Spleen (tissue), 11 donors: ENCODE measurements at regions not wholly inside any gene's neighbourhood (a gene's known extent, or its start where the extent isn't known, plus 50 kb on each side); places are given as distances from the start of the nearest gene placed in this dataset.

ENCODE experiments used
- DNase-seq: peaks from one replicate; pipeline ENCODE4 v3.0.0-alpha.2; 2020
- H3K27ac ChIP-seq, 8 donors: fragments of 200-600 bp; sonication (generic) in 7 of 8; 1 replicate in 4 of 8; 2 replicates in 4 of 8; pipeline versions ENCODE4 v1.5.0 to v1.8.0; 2016 to 2021; ENCODE audit warnings: inconsistent platforms in 4 of 8, mild to moderate bottlenecking in 4 of 8, moderate library complexity in 1 of 8
- H3K27me3 ChIP-seq, 7 donors: fragments of 200-600 bp; sonication (generic) in 6 of 7; replicated peaks in 1 of 7; 1 replicate in 4 of 7; 2 replicates in 3 of 7; pipeline versions ENCODE4 v1.5.0 to v1.8.0; 2016 to 2021; ENCODE audit warnings: inconsistent platforms in 3 of 7, mild to moderate bottlenecking in 1 of 7
- H3K36me3 ChIP-seq, 6 donors: fragments of 200-600 bp; sonication (generic) in 5 of 6; 1 replicate in 4 of 6; 2 replicates in 2 of 6; pipeline versions ENCODE4 v1.5.0 to v1.8.0; 2016 to 2021; ENCODE audit warnings: inconsistent platforms in 2 of 6
- H3K4me1 ChIP-seq, 6 donors: fragments of 200-600 bp; sonication (generic) in 5 of 6; 1 replicate in 3 of 6; 2 replicates in 3 of 6; pipeline versions ENCODE4 v1.5.0 to v1.8.0; 2016 to 2021; ENCODE audit warnings: inconsistent platforms in 3 of 6
- H3K4me3 ChIP-seq, 8 donors: fragments of 200-600 bp; sonication (generic) in 7 of 8; 1 replicate in 4 of 8; 2 replicates in 4 of 8; pipeline versions ENCODE4 v1.5.0 to v1.8.0; 2016 to 2021; ENCODE audit warnings: inconsistent platforms in 4 of 8, mild to moderate bottlenecking in 4 of 8, moderate library complexity in 2 of 8
- H3K9me3 ChIP-seq, 8 donors: fragments of 200-600 bp; sonication (generic) in 7 of 8; 1 replicate in 4 of 8; 2 replicates in 4 of 8; pipeline versions ENCODE4 v1.5.0 to v1.8.0; 2016 to 2021; ENCODE audit warnings: inconsistent platforms in 4 of 8
- POLR2A ChIP-seq, 3 donors: fragments of 450-650 bp; IDR thresholded peaks; one replicate each; pipeline ENCODE4 v1.5.1; 2017; ENCODE audit warnings: antibody characterized with exemption in 3 of 3, mild to moderate bottlenecking in 1 of 3
- POLR2AphosphoS5 ChIP-seq, 3 donors: sonication (generic); formaldehyde crosslinking; IDR thresholded peaks; one replicate each; pipeline ENCODE4 v1.5.1; 2017; ENCODE audit warnings: antibody characterized with exemption in 3 of 3
- WGBS, 5 donors: extraction: QIAGEN DNeasy Blood & Tissue Kit in 3 of 5; methylation state at CpG; one replicate each; pipeline versions ENCODE4 v1.1.5 to v1.1.7; 2013 to 2018; 5-methylcytosine and 5-hydroxymethylcytosine counted together
- intact Hi-C: fragments of 100-400 bp; cut with DNase I; formaldehyde crosslinking; loops from one replicate; pipeline ENCODE4 v1.15.0; 2023; ENCODE audit warnings: low total_unique reads
- TF ChIP-seq, protein P1 (sequence below), 11 experiments: fragments of 200-600 bp in 7 of 11; fragments of 450-650 bp in 4 of 11; sonication (generic) in 4 of 11; IDR thresholded peaks in 8 of 11; conservative IDR thresholded peaks in 3 of 11; 1 replicate in 7 of 11; 2 replicates in 4 of 11; pipeline versions ENCODE4 v1.4.0 to v1.8.0; 2016 to 2021; ENCODE audit warnings: antibody characterized with exemption in 11 of 11, inconsistent platforms in 4 of 11, mild to moderate bottlenecking in 1 of 11
- donor health status: healthy with polysubstance abuse.
- donor health status: DM: no; HTN: no; CAD: no; lungs with moderate emphysema.
- donor health status: DM: no; HTN: no; CAD: no.
- donor health status: Bipolar disorder and iron deficiency.
- donor health status: healthy.
- donor health status: DM: no; HTN: no; CAD: no.
- donor health status: DM: yes; HTN: yes; CAD: no.

DNA sequence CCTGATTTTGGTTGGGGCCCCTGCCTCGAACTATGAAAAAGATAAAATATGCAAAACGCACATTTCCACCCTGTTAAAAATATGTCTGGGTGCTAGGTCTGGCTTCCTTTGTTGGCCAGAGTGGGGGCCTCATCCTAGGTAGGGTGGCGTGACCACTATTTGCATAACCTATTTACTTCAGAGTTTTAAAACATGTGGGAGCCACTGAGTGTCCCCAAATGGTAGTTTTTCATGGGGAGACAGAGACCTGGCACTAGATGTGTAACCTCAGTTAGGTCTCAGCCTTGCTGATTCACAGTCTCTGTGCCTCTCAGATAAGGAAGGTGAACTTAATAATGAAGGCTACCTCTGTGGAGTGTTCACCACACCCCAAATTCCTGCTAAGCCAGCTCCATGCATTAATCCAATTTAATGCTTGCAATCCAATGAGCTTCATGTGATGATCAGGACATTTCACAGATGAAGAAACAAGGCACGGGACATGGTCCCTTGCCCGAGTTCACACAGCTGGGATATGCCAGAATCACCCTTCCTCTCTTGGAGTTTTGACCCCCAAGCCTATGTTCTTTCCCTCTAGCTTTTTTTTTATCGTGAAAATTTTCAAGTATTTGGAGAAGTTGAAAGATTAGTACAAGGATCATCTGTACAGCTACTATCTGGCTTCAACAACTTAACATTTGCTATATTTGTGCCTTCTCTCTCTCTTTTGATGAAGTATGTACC is 103.4 kb downstream of the IRF8 start:
- 73 to 80% (median 78%) methylated on average over 6 of the region's 6 CpGs for WGBS, 5 donors
- no peak for DNase-seq
- TF ChIP-seq, protein P1, sequence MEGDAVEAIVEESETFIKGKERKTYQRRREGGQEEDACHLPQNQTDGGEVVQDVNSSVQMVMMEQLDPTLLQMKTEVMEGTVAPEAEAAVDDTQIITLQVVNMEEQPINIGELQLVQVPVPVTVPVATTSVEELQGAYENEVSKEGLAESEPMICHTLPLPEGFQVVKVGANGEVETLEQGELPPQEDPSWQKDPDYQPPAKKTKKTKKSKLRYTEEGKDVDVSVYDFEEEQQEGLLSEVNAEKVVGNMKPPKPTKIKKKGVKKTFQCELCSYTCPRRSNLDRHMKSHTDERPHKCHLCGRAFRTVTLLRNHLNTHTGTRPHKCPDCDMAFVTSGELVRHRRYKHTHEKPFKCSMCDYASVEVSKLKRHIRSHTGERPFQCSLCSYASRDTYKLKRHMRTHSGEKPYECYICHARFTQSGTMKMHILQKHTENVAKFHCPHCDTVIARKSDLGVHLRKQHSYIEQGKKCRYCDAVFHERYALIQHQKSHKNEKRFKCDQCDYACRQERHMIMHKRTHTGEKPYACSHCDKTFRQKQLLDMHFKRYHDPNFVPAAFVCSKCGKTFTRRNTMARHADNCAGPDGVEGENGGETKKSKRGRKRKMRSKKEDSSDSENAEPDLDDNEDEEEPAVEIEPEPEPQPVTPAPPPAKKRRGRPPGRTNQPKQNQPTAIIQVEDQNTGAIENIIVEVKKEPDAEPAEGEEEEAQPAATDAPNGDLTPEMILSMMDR (IDR thresholded peaks at IDR 0.05 in 8 of 11, conservative IDR thresholded peaks at IDR 0.05 in 3 of 11), result no peak
- peak in 1 of 3 donors; percentile 11 for TF ChIP-seq POLR2AphosphoS5 (IDR thresholded peaks at IDR 0.05)

DNA sequence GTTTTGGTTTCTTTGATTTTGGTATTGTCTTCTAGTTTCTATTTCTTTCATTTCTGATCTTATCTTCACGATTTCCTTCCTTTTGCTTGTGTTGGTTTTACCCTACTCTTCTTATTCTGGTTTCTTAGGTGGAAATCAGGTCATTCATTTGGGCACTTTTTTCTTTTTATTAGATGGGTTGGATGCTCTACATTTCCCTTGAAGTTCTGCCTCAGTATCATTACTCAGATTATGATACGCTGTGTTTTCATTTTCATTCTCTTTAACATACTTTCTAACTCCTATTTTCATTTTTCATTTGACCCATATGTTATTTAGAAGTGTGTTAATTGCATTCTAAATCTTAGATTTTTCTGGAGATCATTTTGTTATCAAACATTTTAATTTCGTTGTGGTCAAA is 108.6 kb downstream of the IRF8 start:
- H3K27me3 ChIP-seq, result no peaks in the 10 kb centered on the region
- no peaks in the 10 kb centered on the region for H3K9me3 ChIP-seq
- no peak for DNase-seq
- H3K27ac ChIP-seq, result no peak overlapping the region
- no peak overlapping the region for H3K4me3 ChIP-seq
- intact Hi-C loops, result no loop called here
- H3K36me3 ChIP-seq, result no peaks in the 10 kb centered on the region
- WGBS, 5 donors, result 66 to 74% (median 70%) methylated on average over 3 of the region's 3 CpGs
- H3K4me1 ChIP-seq, result peaks cover 3 to 48% (median 19%) of the 10 kb centered on the region in 6 donors
- TF ChIP-seq POLR2A (IDR thresholded peaks at IDR 0.05) (no peak), POLR2AphosphoS5 (IDR thresholded peaks at IDR 0.05) (no peak)
- TF ChIP-seq, protein P1 (IDR thresholded peaks at IDR 0.05 in 8 of 11, conservative IDR thresholded peaks at IDR 0.05 in 3 of 11), result no peak

More for the DNA sequence above, 103.4 kb downstream of the IRF8 start:
- peaks cover 0 to 48% (median 13%) of the 10 kb centered on the region in 6 donors for H3K4me1 ChIP-seq
- H3K4me3 ChIP-seq, result no peak overlapping the region
- intact Hi-C loops, result no loop called here
- no peaks in the 10 kb centered on the region for H3K36me3 ChIP-seq
- no peaks in the 10 kb centered on the region for H3K9me3 ChIP-seq
- H3K27ac ChIP-seq, result peak overlapping the region in 4 of 8 donors; percentile 1 to 59 (median 20)
- H3K27me3 ChIP-seq, result no peaks in the 10 kb centered on the region

DNA sequence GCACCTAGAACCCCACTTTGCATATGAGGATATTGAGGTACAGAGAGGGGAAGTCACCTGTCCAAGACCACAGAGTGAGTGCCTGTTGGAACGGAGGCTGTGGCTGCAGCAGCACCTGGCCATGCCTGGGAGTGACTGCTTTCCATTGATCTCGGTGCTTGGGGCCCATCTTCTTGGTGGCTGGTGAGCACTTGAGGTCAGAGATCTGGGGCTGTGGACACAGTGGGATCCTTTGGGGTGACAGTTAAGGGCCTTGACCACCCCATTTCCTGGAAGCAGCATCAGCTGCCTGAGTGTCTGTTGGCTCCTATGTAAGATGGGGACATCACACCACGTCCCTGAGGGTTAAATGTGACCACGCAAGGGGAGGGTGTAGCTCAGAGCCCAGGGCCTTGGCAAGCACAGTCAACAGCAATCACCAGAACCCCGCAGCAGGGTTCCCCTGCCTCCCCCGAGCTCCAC is 111.7 kb downstream of the IRF8 start:
- peaks cover 3 to 46% (median 19%) of the 10 kb centered on the region in 6 donors for H3K4me1 ChIP-seq
- intact Hi-C loops, result no loop called here
- H3K36me3 ChIP-seq, result no peaks in the 10 kb centered on the region
- H3K9me3 ChIP-seq, result no peaks in the 10 kb centered on the region
- DNase-seq, result no peak
- no peaks in the 10 kb centered on the region for H3K27me3 ChIP-seq
- peak overlapping the region in 2 of 8 donors; percentile 3 to 5 for H3K27ac ChIP-seq
- WGBS, 5 donors, result 48 to 83% (median 58%) methylated on average over 6 of the region's 6 CpGs
- TF ChIP-seq POLR2AphosphoS5 (IDR thresholded peaks at IDR 0.05), result peak in 1 of 3 donors; percentile 55
- TF ChIP-seq, protein P1 (IDR thresholded peaks at IDR 0.05 in 8 of 11, conservative IDR thresholded peaks at IDR 0.05 in 3 of 11), result no peak
- no peak overlapping the region for H3K4me3 ChIP-seq

DNA sequence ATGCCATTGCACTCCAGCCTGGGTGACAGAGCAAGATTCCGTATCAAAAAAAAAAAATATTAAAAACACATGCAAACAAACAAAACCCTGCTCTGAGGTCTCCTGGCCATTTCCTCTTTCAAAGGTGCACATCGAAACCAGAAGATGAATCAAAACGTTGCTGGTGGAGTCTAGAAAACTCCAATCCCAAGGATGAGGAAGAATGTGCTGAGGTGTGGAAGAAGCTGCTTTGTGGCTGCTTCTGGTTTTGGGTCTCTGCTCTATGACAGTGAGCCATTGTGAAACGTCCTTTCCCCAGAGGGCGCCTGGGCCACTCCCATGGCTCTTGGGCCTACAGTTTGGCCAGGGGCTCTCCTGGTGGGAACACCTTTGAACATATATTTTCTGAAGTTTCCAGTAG is 112.6 kb downstream of the IRF8 start:
- intact Hi-C loops, result no loop called here
- WGBS, 5 donors, result 48 to 63% (median 54%) methylated on average over 5 of the region's 5 CpGs
- Histone ChIP-seq H3K36me3 (no peaks in the 10 kb centered on the region), H3K4me3 (no peak overlapping the region), H3K27ac (no peak overlapping the region), H3K9me3 (no peaks in the 10 kb centered on the region), H3K4me1 (peaks cover 3 to 51% (median 25%) of the 10 kb centered on the region in 6 donors), H3K27me3 (peaks cover 0 to 3% (median 0%) of the 10 kb centered on the region in 7 donors)
- DNase-seq, result no peak
- TF ChIP-seq POLR2A (IDR thresholded peaks at IDR 0.05) (no peak), POLR2AphosphoS5 (IDR thresholded peaks at IDR 0.05) (no peak)
- TF ChIP-seq, protein P1 (IDR thresholded peaks at IDR 0.05 in 8 of 11, conservative IDR thresholded peaks at IDR 0.05 in 3 of 11), result no peak
